HL-60 (cell line): ENCODE measurements at regions not wholly inside any gene's neighbourhood (a gene's known extent, or its start where the extent isn't known, plus 50 kb on each side); places are given as distances from the start of the nearest gene placed in this dataset.

Source experiments
- GABPA ChIP-seq: IDR thresholded peaks from 2 replicates; pipeline ENCODE4 v1.6.1; 2012; ENCODE audit warnings: low read depth
- POLR2AphosphoS5 ChIP-seq: IDR thresholded peaks from 2 replicates; pipeline ENCODE4 v1.6.1; 2012; ENCODE audit warnings: low read depth
- REST ChIP-seq: IDR thresholded peaks from 2 replicates; pipeline ENCODE4 v1.6.1; 2012; ENCODE audit warnings: low read depth; ENCODE audit not compliant: insufficient replicate concordance
- SPI1 ChIP-seq: IDR thresholded peaks from 2 replicates; pipeline ENCODE4 v1.6.1; 2012; ENCODE audit warnings: low read depth, mild to moderate bottlenecking, borderline replicate concordance
- TF ChIP-seq, protein P1 (sequence below): IDR thresholded peaks from one replicate; pipeline ENCODE4 v1.5.1; 2011; ENCODE audit warnings: low read length, control low read depth, inconsistent platforms; ENCODE audit not compliant: insufficient read depth

- TF ChIP-seq, protein P1, sequence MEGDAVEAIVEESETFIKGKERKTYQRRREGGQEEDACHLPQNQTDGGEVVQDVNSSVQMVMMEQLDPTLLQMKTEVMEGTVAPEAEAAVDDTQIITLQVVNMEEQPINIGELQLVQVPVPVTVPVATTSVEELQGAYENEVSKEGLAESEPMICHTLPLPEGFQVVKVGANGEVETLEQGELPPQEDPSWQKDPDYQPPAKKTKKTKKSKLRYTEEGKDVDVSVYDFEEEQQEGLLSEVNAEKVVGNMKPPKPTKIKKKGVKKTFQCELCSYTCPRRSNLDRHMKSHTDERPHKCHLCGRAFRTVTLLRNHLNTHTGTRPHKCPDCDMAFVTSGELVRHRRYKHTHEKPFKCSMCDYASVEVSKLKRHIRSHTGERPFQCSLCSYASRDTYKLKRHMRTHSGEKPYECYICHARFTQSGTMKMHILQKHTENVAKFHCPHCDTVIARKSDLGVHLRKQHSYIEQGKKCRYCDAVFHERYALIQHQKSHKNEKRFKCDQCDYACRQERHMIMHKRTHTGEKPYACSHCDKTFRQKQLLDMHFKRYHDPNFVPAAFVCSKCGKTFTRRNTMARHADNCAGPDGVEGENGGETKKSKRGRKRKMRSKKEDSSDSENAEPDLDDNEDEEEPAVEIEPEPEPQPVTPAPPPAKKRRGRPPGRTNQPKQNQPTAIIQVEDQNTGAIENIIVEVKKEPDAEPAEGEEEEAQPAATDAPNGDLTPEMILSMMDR: no peak
- TF ChIP-seq GABPA (no peak), REST (no peak), POLR2AphosphoS5 (no peak), SPI1 (no peak)
These were observed 383.0 kb downstream of the DIRAS2 start for GRCh38 chr9:90259311-90260246.
